ENCODE measurements at regions not wholly inside any gene's neighbourhood (a gene's known extent, or its start where the extent isn't known, plus 50 kb on each side); places are given as distances from the start of the nearest gene placed in this dataset.

DNA sequence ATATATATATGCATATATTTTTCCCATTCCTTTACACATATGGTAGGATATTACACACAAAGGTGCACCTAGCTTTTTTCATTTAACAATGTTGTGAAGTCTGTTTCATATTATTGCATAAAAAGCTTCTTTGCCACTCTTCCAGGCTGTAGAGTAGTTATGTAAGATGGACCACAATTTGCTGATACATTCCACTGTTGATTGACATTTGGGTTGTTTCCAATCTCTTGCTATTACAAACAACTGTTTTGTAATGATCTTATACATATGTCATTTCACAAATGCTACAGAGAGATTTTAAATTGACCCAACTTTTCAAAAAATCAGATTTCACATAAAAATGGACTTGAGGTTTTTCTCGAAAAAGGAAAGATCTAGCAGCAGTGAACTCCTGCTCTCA, 301.4 kb downstream of the CDCA7 start:
- Mint-ChIP-seq H3K4me3 (no peak overlapping the region), H3K9me3 (no peaks in the 10 kb centered on the region), H3K4me1 (no peaks in the 10 kb centered on the region), H3K36me3 (no peaks in the 10 kb centered on the region), H3K27ac (no peak overlapping the region), H3K27me3 (ENCODE audit: low read depth in 3 of 3) (peaks cover 0 to 10% (median 2%) of the 10 kb centered on the region in 3 donors)
- DNase-seq, result no peak

DNA sequence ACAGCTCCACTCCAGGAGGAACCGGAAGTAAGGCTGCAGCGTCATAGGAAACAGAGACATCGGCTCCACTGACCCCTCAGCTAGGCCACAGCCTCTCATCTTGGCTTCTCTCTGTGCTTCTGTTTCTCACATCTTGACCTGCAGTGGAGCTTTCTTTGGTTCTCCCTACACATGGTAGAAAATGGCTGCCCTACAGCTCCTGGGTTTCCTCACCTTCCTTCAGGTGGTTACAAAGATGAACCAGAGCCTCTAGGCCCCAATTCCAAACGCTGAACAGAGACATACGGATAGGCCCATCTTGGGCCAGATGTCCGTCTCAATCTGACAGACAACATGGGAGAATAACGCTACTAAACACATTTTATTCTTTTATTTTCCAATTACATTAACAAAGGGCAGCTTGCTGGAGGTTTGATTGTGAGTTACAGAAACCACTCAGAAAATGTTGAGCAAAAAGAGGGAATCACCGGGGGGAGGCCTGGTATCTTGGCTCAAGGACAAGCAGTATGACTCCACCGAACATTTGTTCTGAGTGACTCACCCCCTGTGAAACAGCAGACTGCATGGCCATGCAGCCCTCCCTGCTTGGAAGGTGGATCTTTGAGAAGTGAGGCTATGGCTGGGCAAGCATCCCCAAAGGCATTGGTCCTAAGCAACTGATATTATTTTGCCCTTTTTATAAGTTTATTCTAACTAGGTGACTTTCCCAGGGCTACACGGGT, 303.5 kb downstream of the CDCA7 start:
- Mint-ChIP-seq H3K27me3 (ENCODE audit: low read depth in 3 of 3) (peaks cover 2 to 9% (median 3%) of the 10 kb centered on the region in 3 donors), H3K4me3 (no peak overlapping the region), H3K36me3 (no peaks in the 10 kb centered on the region), H3K9me3 (peaks cover 0 to 7% (median 0%) of the 10 kb centered on the region in 6 donors), H3K27ac (no peak overlapping the region), H3K4me1 (no peaks in the 10 kb centered on the region)
- DNase-seq, result no peak

DNA sequence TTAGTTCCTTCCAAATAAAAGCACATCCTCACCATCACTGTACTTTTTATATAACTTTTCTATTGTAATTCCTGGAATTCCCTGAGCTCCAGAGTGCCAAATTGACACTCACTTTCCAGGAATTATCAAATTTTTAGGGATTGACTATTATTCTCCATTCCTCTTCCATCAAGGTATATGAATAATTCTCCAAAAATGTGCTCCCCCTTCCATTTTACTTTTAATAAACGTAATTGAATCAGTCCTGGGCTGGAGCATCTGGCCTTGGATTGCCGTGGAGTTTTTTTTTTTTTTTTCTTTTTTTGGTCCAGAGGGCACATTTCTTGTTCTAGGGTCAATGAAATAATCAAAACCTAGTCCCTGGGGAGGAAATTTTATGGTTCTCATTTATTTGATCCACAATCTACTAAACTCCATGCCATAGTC, 304.3 kb downstream of the CDCA7 start:
- Mint-ChIP-seq H3K4me3 (no peak overlapping the region), H3K27me3 (ENCODE audit: low read depth in 3 of 3) (peaks cover 3 to 9% (median 9%) of the 10 kb centered on the region in 3 donors), H3K27ac (no peak overlapping the region), H3K36me3 (no peaks in the 10 kb centered on the region), H3K9me3 (peaks cover 0 to 8% (median 0%) of the 10 kb centered on the region in 6 donors), H3K4me1 (no peaks in the 10 kb centered on the region)
- no peak for DNase-seq

DNA sequence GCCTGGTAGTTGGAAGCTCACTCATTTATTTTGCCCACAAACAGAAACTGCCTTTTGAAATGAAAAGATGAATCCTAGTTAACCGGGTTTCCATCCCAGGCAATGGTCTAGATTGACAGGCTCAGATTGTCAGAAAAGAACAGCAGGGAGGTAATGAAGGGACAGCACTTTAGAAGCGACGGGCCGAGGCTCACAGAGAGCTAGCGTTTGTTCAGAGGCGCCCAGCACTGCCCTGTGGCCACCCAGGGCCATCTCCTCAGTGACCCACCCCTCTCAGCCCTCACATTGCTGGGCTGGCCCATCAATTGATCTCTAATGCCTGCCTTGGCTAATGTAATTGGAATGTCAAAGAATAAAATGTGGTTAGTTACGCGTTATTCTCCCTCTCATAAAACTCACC, 304.8 kb downstream of the CDCA7 start:
- no peaks in the 10 kb centered on the region for H3K36me3 Mint-ChIP-seq
- peaks cover 0 to 11% (median 0%) of the 10 kb centered on the region in 6 donors for H3K9me3 Mint-ChIP-seq
- H3K27me3 Mint-ChIP-seq (ENCODE audit: low read depth in 3 of 3), result peaks cover 3 to 9% (median 9%) of the 10 kb centered on the region in 3 donors
- H3K4me3 Mint-ChIP-seq, result no peak overlapping the region
- no peaks in the 10 kb centered on the region for H3K4me1 Mint-ChIP-seq
- no peak overlapping the region for H3K27ac Mint-ChIP-seq
- DNase-seq, result no peak

DNA sequence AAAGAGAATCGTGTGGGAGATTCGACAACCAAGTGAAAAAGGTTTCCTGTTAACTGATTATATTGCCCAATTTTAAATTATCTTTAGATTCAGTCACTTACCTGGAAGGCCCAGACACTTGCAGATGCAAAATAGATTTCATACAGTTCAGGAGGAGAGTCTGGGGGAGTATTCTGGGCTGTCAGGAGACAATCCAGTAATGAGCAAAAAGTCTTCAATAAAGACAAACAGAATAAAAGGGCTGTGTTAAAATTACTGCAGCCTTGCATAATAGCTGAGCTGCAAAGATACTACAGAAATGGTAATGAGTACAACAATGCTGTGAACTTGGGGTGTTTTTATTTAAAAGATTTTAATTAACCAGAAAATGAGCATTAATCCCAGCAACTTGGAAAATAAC, 303.6 kb downstream of the SP3 start:
- H3K9me3 Mint-ChIP-seq, result peaks cover 0 to 11% (median 0%) of the 10 kb centered on the region in 6 donors
- H3K27me3 Mint-ChIP-seq (ENCODE audit: low read depth in 3 of 3), result peaks cover 3 to 15% (median 5%) of the 10 kb centered on the region in 3 donors
- no peaks in the 10 kb centered on the region for H3K36me3 Mint-ChIP-seq
- no peak for DNase-seq
- H3K4me1 Mint-ChIP-seq, result no peaks in the 10 kb centered on the region
- H3K4me3 Mint-ChIP-seq, result no peak overlapping the region
- H3K27ac Mint-ChIP-seq, result no peak overlapping the region

DNA sequence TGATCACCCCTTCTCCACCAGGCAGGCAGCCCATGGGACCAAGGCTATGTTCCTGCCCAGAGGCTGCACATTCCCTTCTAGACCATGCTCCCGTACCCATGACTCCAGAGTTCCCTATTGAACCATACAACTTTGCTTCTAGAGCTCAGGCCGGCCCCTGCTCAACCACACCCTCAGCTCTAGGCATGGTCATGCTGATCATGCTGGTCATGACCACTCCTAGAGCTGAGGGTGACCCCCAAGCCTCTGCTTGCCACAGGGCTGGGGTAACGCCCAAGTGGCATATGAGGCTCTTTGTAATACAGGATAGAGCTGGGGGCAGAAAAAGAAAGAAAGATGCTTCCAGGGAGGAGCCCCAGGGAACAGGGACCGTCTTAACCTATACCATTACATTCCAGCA, 301.8 kb downstream of the SP3 start:
- DNase-seq, result no peak
- peaks cover 0 to 11% (median 0%) of the 10 kb centered on the region in 6 donors for H3K9me3 Mint-ChIP-seq
- no peaks in the 10 kb centered on the region for H3K36me3 Mint-ChIP-seq
- no peak overlapping the region for H3K4me3 Mint-ChIP-seq
- H3K27ac Mint-ChIP-seq, result no peak overlapping the region
- H3K4me1 Mint-ChIP-seq, result no peaks in the 10 kb centered on the region
- H3K27me3 Mint-ChIP-seq (ENCODE audit: low read depth in 3 of 3), result peaks cover 3 to 15% (median 4%) of the 10 kb centered on the region in 3 donors

DNA sequence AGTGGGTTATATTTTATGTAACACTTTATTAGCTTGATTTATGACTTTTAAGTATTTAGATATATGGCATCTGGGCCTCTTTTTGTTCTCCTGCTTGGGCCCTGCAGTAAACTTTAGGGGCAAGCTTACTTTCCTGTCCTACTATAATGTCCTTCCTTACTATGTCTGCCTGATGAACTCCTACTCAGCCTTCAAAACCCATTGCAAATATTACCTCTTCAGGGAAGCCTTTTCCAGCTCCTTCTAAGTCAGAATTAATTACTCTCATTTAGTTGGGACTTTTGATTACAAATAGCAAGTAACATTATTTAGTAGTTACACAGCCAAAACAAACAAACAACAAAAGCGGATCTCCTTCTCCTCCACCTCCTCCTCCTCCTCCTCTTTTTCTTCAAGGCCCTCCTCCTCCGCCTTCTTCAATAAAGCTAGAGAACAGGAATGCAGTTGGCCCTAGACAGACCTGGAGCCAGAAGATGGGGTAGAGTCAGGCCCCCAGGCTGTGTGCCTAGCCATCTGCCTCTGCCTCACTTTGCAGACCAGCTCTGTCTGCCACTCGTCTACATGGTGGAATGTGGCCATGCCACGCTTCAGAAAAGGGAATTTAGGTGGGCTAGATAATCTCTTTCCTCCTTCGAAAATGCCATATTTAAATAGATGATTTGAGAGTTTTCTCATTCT, 301.2 kb downstream of the SP3 start:
- no peak overlapping the region for H3K4me3 Mint-ChIP-seq
- peaks cover 0 to 11% (median 0%) of the 10 kb centered on the region in 6 donors for H3K9me3 Mint-ChIP-seq
- DNase-seq, result no peak
- peaks cover 3 to 15% (median 4%) of the 10 kb centered on the region in 3 donors for H3K27me3 Mint-ChIP-seq (ENCODE audit: low read depth in 3 of 3)
- H3K4me1 Mint-ChIP-seq, result no peaks in the 10 kb centered on the region
- H3K27ac Mint-ChIP-seq, result no peak overlapping the region
- H3K36me3 Mint-ChIP-seq, result no peaks in the 10 kb centered on the region

DNA sequence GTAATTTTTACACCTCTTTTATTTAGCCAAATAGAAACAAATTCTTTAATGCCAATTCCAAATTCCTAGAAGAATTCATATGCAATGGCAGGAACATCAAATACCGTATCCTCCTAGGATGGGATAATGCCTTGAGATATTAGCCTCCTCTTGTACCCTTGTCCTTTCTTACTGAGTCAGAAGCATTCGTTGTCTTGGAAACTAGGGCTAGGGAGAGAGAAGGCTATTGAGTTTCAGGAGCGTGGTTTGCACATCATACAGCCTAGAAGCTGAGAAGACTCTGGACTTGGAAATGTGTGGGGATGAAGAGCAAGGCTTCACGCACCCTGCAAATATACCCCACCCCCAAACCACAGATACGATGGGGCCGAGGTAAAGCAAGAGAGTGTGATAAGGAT, 300.7 kb downstream of the SP3 start:
- no peak for DNase-seq
- Mint-ChIP-seq H3K4me1 (no peaks in the 10 kb centered on the region), H3K27ac (no peak overlapping the region), H3K36me3 (no peaks in the 10 kb centered on the region), H3K9me3 (peaks cover 0 to 11% (median 0%) of the 10 kb centered on the region in 6 donors), H3K4me3 (no peak overlapping the region), H3K27me3 (ENCODE audit: low read depth in 3 of 3) (peaks cover 3 to 15% (median 8%) of the 10 kb centered on the region in 3 donors)

DNA sequence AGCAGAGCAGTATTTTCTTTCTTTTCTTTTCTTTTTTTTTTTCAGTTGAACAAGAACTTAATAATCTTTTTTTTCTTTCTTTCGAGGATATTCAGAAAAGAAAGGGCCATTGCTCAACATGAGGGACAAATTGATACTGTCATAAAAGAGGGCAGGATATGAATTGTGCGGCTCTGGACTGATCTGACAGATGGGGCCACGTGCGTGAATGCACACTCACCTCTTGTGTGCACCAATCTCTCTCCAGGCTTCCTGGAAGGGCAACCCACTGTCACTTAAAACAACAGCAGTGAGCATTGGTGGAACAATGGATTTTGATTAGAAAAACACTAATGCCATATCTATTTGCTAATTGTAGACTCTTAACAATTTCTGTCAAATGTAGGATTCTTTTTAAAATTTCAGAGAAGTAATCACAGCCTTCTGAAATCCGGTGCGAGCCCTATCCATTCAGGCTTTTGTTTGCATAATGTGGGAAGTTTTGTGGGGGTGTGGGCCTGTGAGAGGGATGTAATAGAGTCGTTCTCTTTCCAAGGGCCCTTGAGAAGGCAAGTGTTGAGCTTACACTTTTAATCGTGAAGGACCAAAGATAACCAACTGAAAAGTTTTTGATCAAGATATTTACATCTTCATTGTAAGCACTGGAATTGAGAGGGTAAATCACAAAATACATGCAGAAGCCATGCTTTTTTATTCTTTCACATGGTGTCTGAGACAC, 298.8 kb downstream of the SP3 start:
- H3K9me3 Mint-ChIP-seq, result peaks cover 0 to 11% (median 0%) of the 10 kb centered on the region in 6 donors
- DNase-seq, result no peak

DNA sequence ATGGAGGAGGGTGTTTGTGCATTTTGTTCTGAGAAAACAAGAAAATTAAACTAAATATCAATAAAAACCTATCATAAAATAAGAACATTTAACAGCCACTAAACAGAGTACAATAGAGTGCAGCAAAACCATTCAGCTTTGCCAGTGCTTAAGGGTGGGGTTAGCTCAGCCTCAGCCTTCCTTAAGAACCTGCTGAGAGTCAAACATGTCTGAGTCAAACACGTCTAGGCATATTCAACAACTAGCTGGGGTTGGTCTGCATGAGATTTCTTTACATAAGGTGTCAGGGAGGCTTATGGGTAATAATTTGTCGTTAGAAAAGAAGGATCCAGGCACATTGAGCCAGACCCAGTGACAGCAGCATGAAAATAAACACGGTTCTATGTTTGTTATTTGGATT, 298.2 kb downstream of the SP3 start:
- Mint-ChIP-seq H3K27me3 (ENCODE audit: low read depth in 3 of 3) (peaks cover 2 to 15% (median 7%) of the 10 kb centered on the region in 3 donors), H3K4me1 (no peaks in the 10 kb centered on the region), H3K4me3 (no peak overlapping the region), H3K27ac (no peak overlapping the region), H3K9me3 (peaks cover 0 to 11% (median 0%) of the 10 kb centered on the region in 6 donors), H3K36me3 (no peaks in the 10 kb centered on the region)
- DNase-seq, result no peak

More for the DNA sequence above, 298.8 kb downstream of the SP3 start:
- H3K36me3 Mint-ChIP-seq, result no peaks in the 10 kb centered on the region
- no peaks in the 10 kb centered on the region for H3K4me1 Mint-ChIP-seq
- H3K27me3 Mint-ChIP-seq (ENCODE audit: low read depth in 3 of 3), result peaks cover 3 to 15% (median 9%) of the 10 kb centered on the region in 3 donors
- H3K27ac Mint-ChIP-seq, result no peak overlapping the region
- H3K4me3 Mint-ChIP-seq, result no peak overlapping the region

DNA sequence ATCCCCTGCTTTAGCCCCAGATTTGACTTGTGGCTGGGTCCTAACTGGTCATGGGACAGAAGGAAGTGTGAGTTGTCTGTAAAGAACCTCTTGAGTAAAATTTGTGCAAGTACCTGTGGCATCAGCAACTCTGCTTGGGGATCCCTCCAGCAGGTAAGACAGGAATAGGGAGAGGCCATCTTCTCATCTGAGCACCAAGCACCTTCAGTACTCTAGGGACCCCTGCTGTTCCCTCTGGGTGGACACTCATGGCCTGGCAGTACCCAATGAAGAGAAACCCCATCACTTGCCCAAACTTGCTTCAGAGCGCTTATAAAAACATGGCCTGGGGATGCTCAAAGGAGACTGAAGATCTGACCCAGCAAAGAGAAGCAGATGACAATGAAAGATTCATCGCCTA, 297.8 kb downstream of the SP3 start:
- Mint-ChIP-seq H3K9me3 (peaks cover 0 to 11% (median 0%) of the 10 kb centered on the region in 6 donors), H3K4me3 (no peak overlapping the region), H3K27ac (no peak overlapping the region), H3K4me1 (no peaks in the 10 kb centered on the region), H3K27me3 (ENCODE audit: low read depth in 3 of 3) (peaks cover 2 to 15% (median 7%) of the 10 kb centered on the region in 3 donors), H3K36me3 (no peaks in the 10 kb centered on the region)
- DNase-seq, result no peak

DNA sequence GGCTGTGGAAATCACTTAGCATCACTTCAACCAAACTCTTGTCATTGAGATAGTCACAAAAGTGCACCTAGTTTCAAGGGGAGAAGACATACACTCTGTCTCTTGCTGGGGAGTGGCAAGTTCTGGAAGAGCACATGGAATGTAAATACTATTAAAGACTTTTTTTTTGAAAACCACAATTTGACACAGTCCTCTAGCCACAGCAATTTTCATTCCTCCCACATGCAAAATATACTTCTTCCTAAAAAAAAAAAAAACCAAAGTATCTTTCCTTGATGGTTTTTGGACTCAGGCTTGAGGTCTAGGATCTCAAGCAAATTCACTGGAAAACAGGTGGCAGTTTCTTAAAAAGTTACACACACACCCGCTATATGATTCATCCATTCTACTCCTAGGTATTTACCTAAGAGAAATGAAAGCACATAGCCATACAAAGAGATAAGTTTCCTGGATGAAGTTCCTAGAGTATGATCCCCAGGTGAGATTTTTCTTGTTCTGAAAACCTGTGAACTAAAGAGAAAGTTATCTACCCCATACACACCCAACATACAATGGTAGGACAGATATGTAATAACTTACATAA, 295.8 kb downstream of the SP3 start:
- Mint-ChIP-seq H3K4me3 (no peak overlapping the region), H3K27ac (no peak overlapping the region), H3K36me3 (no peaks in the 10 kb centered on the region), H3K4me1 (no peaks in the 10 kb centered on the region), H3K9me3 (peaks cover 0 to 3% (median 0%) of the 10 kb centered on the region in 6 donors), H3K27me3 (ENCODE audit: low read depth in 3 of 3) (peaks cover under 1 to 7% (median 6%) of the 10 kb centered on the region in 3 donors)
- no peak for DNase-seq

DNA sequence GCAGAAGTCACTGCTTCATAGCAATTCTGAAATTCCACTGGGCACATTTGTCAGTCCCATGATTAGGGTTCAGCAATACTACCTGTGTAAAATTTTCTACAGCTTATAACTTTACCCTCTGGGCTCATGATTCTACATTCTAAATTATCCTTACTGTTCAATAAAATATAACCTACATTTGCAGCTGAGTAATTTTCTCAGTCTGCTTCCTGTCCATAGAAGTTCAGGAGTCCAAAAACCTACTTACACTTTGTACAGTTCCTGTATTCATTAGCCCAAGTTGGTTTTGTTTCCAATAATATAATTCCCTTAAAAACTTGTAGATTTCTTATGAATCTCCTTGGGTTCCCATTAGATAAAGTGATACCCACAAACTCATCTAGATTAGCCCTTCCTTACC, 295.3 kb downstream of the SP3 start:
- Mint-ChIP-seq H3K9me3 (peaks cover 0 to 3% (median under 1%) of the 10 kb centered on the region in 6 donors), H3K36me3 (no peaks in the 10 kb centered on the region), H3K27me3 (ENCODE audit: low read depth in 3 of 3) (peaks cover 2 to 8% (median 2%) of the 10 kb centered on the region in 3 donors), H3K4me1 (no peaks in the 10 kb centered on the region), H3K4me3 (no peak overlapping the region), H3K27ac (no peak overlapping the region)
- DNase-seq, result no peak

Data from immature natural killer cell (primary cell).